Uterus (tissue), 2 donors: ENCODE measurements at regions not wholly inside any gene's neighbourhood (a gene's known extent, or its start where the extent isn't known, plus 50 kb on each side); places are given as distances from the start of the nearest gene placed in this dataset.

Source experiments
- POLR2A ChIP-seq, 2 donors: fragments of 450-650 bp; IDR thresholded peaks; one replicate each; pipeline ENCODE4 v1.6.1; 2016; ENCODE audit warnings: antibody characterized with exemption in 2 of 2, mild to moderate bottlenecking in 1 of 2, moderate library complexity in 1 of 2
- TF ChIP-seq, protein P1 (sequence below), 4 experiments: fragments of 200-600 bp in 2 of 4; fragments of 450-650 bp in 2 of 4; sonication (generic) in 2 of 4; IDR thresholded peaks; one replicate each; pipeline ENCODE4 v1.5.1; 2016 to 2019; ENCODE audit warnings: antibody characterized with exemption in 4 of 4, mild to moderate bottlenecking in 2 of 4, moderate library complexity in 1 of 4

DNA sequence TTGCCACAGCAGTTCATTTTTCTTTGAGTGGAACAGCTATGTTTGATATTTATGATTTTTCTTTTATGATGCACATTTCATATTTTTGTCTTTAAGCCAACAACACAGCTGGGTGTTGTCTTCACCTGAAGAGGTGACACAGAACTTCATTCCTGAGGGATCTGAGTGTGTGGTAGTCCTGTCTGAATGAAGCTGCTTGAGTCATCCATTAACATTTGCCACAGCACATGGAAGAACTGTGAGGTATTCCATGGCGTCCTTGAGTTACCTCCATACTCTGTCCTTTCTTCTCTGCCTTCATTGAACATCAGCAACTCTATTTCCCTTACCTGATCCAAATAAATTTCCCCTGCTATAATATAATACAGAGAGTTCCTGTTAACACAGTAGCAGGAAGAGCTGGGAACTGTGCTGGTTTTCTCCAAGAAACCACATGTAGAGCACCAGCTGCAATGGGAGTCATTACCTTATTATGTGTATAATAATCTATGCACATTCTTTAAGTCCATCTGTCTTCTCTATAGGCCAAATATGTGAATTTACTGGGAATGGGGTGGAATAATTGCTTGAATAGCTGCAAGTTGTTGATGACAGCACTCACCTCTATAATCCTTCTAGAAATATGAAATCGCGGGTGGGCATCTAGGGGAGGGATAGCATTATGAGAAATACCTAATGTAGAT, 72.4 kb upstream of the TAC1 start:
- TF ChIP-seq, protein P1, sequence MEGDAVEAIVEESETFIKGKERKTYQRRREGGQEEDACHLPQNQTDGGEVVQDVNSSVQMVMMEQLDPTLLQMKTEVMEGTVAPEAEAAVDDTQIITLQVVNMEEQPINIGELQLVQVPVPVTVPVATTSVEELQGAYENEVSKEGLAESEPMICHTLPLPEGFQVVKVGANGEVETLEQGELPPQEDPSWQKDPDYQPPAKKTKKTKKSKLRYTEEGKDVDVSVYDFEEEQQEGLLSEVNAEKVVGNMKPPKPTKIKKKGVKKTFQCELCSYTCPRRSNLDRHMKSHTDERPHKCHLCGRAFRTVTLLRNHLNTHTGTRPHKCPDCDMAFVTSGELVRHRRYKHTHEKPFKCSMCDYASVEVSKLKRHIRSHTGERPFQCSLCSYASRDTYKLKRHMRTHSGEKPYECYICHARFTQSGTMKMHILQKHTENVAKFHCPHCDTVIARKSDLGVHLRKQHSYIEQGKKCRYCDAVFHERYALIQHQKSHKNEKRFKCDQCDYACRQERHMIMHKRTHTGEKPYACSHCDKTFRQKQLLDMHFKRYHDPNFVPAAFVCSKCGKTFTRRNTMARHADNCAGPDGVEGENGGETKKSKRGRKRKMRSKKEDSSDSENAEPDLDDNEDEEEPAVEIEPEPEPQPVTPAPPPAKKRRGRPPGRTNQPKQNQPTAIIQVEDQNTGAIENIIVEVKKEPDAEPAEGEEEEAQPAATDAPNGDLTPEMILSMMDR (IDR thresholded peaks at IDR 0.05), result no peak
- no peak for TF ChIP-seq POLR2A (IDR thresholded peaks at IDR 0.05)
